ENCODE measurements at regions not wholly inside any gene's neighbourhood (a gene's known extent, or its start where the extent isn't known, plus 50 kb on each side); places are given as distances from the start of the nearest gene placed in this dataset.

- Mint-ChIP-seq H3K27ac (peak overlapping the region in 1 of 10 donors; percentile 31), H3K9me3 (peaks cover 0 to 13% (median 6%) of the 10 kb centered on the region in 9 donors), H3K4me3 (no peak overlapping the region), H3K36me3 (peaks cover 0 to 18% (median 4%) of the 10 kb centered on the region in 3 donors), H3K4me1 (peaks cover 0 to 3% (median 0%) of the 10 kb centered on the region in 4 donors), H3K27me3 (peaks cover 0 to 2% (median 0%) of the 10 kb centered on the region in 5 donors)
- DNase-seq, result no peak
- ATAC-seq, result no peak
- POLR2A ChIA-PET, result no interaction called here
Observed at GRCh38 chr3:16658004-16658924, 53.0 kb upstream of the DAZL start.

DNA sequence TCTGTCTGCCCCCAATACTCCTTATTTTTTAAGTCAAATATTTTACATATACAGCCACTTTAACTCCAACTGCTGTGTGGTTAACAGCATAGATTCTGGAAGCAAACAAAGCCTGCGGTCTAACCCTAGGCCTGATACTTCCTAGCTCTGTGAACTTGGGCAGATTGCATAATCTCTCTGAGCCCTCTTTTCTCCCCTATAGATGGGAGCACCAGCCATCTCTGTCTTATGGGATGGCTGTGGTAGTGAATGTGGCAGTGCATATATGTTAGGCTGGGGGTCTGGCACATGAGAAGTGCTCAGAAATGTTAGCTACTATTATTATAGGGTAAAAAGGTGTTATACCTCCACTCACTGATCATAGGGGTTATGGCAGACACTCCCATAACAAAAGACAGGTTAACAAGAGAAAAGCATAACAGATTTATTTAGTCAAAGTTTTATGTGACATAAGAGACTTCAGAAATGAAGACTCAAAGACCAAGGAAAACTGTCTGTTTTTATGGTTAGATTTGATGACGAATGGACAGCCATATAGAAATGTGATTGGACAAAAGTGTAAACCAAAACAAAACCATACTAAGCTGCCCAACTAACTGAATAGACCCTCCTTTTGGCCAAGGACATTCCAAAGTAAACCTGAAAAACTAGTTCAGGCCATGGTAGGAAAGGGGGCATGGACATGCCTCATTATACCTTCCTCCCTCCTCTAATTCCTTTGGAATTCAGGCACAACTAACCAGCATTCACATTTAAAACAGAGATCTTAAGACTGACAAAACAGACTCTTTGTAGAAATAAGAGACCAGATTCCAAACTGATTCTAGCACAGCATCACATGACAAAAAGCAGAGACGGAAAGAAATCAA, 53.9 kb upstream of the DAZL start:
- Mint-ChIP-seq H3K4me1 (peaks cover 0 to 3% (median 0%) of the 10 kb centered on the region in 4 donors), H3K27me3 (peaks cover 0 to 2% (median 0%) of the 10 kb centered on the region in 5 donors), H3K9me3 (peaks cover 0 to 13% (median 6%) of the 10 kb centered on the region in 9 donors), H3K36me3 (peaks cover 0 to 18% (median 4%) of the 10 kb centered on the region in 3 donors), H3K4me3 (no peak overlapping the region), H3K27ac (no peak overlapping the region)
- DNase-seq, result no peak
- no peak for ATAC-seq
- POLR2A ChIA-PET, result no interaction called here

- peaks cover 0 to 18% (median 4%) of the 10 kb centered on the region in 3 donors for H3K36me3 Mint-ChIP-seq
- H3K27me3 Mint-ChIP-seq, result peaks cover 0 to 8% (median 2%) of the 10 kb centered on the region in 5 donors
- no peaks in the 10 kb centered on the region for H3K4me1 Mint-ChIP-seq
- H3K27ac Mint-ChIP-seq, result no peak overlapping the region
- no peak for DNase-seq
- H3K9me3 Mint-ChIP-seq, result peaks cover 0 to 13% (median 6%) of the 10 kb centered on the region in 9 donors
- ATAC-seq, result no peak
- POLR2A ChIA-PET, result no interaction called here
- H3K4me3 Mint-ChIP-seq, result peak overlapping the region in 1 of 10 donors; percentile 5
Observed at GRCh38 chr3:16663854-16664712, 58.9 kb upstream of the DAZL start.

- peaks cover 0 to 13% (median 5%) of the 10 kb centered on the region in 9 donors for H3K9me3 Mint-ChIP-seq
- DNase-seq (no peak), ATAC-seq (no peak)
- H3K4me1 Mint-ChIP-seq, result no peaks in the 10 kb centered on the region
- H3K4me3 Mint-ChIP-seq, result no peak overlapping the region
- no peak overlapping the region for H3K27ac Mint-ChIP-seq
- H3K36me3 Mint-ChIP-seq, result peaks cover 0 to 16% (median 4%) of the 10 kb centered on the region in 3 donors
- POLR2A ChIA-PET, result no interaction called here
- peaks cover 0 to 8% (median 2%) of the 10 kb centered on the region in 5 donors for H3K27me3 Mint-ChIP-seq
Observed at GRCh38 chr3:16665282-16665741, 60.1 kb upstream of the DAZL start.

- no peak for DNase-seq
- Mint-ChIP-seq H3K27me3 (peaks cover 0 to 8% (median 2%) of the 10 kb centered on the region in 5 donors), H3K27ac (no peak overlapping the region), H3K4me1 (no peaks in the 10 kb centered on the region), H3K4me3 (no peak overlapping the region), H3K9me3 (peaks cover 0 to 8% (median 2%) of the 10 kb centered on the region in 9 donors), H3K36me3 (peaks cover 0 to 7% (median 0%) of the 10 kb centered on the region in 3 donors)
- no peak for ATAC-seq
- POLR2A ChIA-PET, result no interaction called here
Observed at GRCh38 chr3:16666206-16666605, 61.0 kb upstream of the DAZL start.

GRCh38 chr3:16667633-16668032, 62.4 kb upstream of the DAZL start:
- no peak for ATAC-seq
- Mint-ChIP-seq H3K27ac (no peak overlapping the region), H3K4me1 (no peaks in the 10 kb centered on the region), H3K4me3 (no peak overlapping the region), H3K9me3 (no peaks in the 10 kb centered on the region), H3K36me3 (no peaks in the 10 kb centered on the region), H3K27me3 (peaks cover 0 to 8% (median 1%) of the 10 kb centered on the region in 5 donors)
- DNase-seq, result no peak
- POLR2A ChIA-PET, result no interaction called here

- no peaks in the 10 kb centered on the region for H3K4me1 Mint-ChIP-seq
- POLR2A ChIA-PET, result no interaction called here
- peaks cover 0 to 8% (median 0%) of the 10 kb centered on the region in 5 donors for H3K27me3 Mint-ChIP-seq
- no peaks in the 10 kb centered on the region for H3K9me3 Mint-ChIP-seq
- DNase-seq, result no peak
- no peak for ATAC-seq
- no peaks in the 10 kb centered on the region for H3K36me3 Mint-ChIP-seq
- H3K27ac Mint-ChIP-seq, result peak overlapping the region in 1 of 10 donors; percentile 48
- H3K4me3 Mint-ChIP-seq, result no peak overlapping the region
Observed at GRCh38 chr3:16668776-16669545, 63.7 kb upstream of the DAZL start.

DNA sequence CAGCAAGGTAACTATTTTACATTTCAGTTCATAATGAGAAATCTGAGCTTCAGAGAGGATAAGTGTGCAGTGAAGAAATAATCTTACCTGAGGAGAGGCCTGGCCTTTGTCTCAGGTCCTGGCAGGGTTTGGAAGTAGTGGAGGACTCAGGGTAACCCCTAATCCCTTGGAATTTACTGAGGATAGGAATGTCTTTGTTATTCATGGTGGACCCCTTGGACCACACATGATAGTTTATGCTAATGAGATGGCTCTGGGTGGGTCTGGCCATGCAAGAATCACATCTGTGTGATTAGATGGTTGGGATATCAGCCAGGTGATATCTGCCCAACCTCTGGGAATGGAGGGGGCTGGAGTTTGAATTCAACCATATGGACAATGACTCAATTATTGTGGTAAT, 65.0 kb upstream of the DAZL start:
- peaks cover 0 to 1% (median 0%) of the 10 kb centered on the region in 3 donors for H3K36me3 Mint-ChIP-seq
- no peak overlapping the region for H3K27ac Mint-ChIP-seq
- H3K9me3 Mint-ChIP-seq, result peaks cover 0 to 3% (median 0%) of the 10 kb centered on the region in 9 donors
- H3K27me3 Mint-ChIP-seq, result peaks cover 0 to 3% (median 0%) of the 10 kb centered on the region in 5 donors
- no peak overlapping the region for H3K4me3 Mint-ChIP-seq
- no peak for DNase-seq
- H3K4me1 Mint-ChIP-seq, result no peaks in the 10 kb centered on the region
- no peak for ATAC-seq
- POLR2A ChIA-PET, result no interaction called here

- no peak for DNase-seq
- H3K4me3 Mint-ChIP-seq, result no peak overlapping the region
- no peaks in the 10 kb centered on the region for H3K4me1 Mint-ChIP-seq
- H3K27me3 Mint-ChIP-seq, result peaks cover 0 to 3% (median 0%) of the 10 kb centered on the region in 5 donors
- POLR2A ChIA-PET, result no interaction called here
- no peak overlapping the region for H3K27ac Mint-ChIP-seq
- peaks cover 0 to 15% (median 13%) of the 10 kb centered on the region in 9 donors for H3K9me3 Mint-ChIP-seq
- H3K36me3 Mint-ChIP-seq, result peaks cover 0 to 8% (median 4%) of the 10 kb centered on the region in 3 donors
- ATAC-seq, result no peak
Observed at GRCh38 chr3:16671690-16672089, 66.5 kb upstream of the DAZL start.

DNA sequence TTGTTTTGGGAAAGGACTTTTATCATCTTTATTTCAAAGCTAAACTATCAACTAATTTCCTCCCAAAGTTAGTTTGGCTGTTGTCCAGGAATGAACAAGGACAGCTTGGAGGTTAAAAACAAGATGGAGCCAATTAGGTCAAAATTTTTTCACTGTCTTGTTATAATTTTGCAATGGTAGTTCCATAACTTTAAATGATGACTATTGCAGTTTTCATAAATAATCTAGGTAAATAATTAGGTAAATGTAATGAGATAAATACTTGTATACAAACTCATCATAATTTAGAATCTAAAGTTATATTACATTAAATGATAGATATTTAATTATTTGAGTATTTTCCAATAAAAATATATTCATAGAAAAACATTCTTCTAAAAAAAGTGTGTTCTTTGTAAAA, 68.3 kb upstream of the DAZL start:
- Mint-ChIP-seq H3K4me1 (no peaks in the 10 kb centered on the region), H3K36me3 (peaks cover 0 to 8% (median 4%) of the 10 kb centered on the region in 3 donors), H3K27me3 (no peaks in the 10 kb centered on the region), H3K4me3 (no peak overlapping the region), H3K9me3 (peaks cover 0 to 27% (median 13%) of the 10 kb centered on the region in 9 donors), H3K27ac (no peak overlapping the region)
- DNase-seq (no peak), ATAC-seq (no peak)
- POLR2A ChIA-PET, result no interaction called here

GRCh38 chr3:16675805-16676204, 70.6 kb upstream of the DAZL start:
- Mint-ChIP-seq H3K4me3 (no peak overlapping the region), H3K9me3 (peaks cover 0 to 31% (median 13%) of the 10 kb centered on the region in 9 donors), H3K36me3 (peaks cover 0 to 8% (median 4%) of the 10 kb centered on the region in 3 donors), H3K4me1 (no peaks in the 10 kb centered on the region), H3K27me3 (no peaks in the 10 kb centered on the region), H3K27ac (no peak overlapping the region)
- POLR2A ChIA-PET, result no interaction called here
- ATAC-seq, result no peak
- no peak for DNase-seq

Measured in naive thymus-derived CD8-positive, alpha-beta T cell (primary cell).